HG03575 (cell line): ENCODE measurements at regions not wholly inside any gene's neighbourhood (a gene's known extent, or its start where the extent isn't known, plus 50 kb on each side); places are given as distances from the start of the nearest gene placed in this dataset.

Experiments used
- ATAC-seq: cut with Tn5 transposase; IDR thresholded peaks from one replicate; pipeline ENCODE4 v1.9.1; 2021; ENCODE audit not compliant: unreplicated experiment, insufficient number of reproducible peaks, low FRiP score; ENCODE audit errors: extremely low read depth

DNA sequence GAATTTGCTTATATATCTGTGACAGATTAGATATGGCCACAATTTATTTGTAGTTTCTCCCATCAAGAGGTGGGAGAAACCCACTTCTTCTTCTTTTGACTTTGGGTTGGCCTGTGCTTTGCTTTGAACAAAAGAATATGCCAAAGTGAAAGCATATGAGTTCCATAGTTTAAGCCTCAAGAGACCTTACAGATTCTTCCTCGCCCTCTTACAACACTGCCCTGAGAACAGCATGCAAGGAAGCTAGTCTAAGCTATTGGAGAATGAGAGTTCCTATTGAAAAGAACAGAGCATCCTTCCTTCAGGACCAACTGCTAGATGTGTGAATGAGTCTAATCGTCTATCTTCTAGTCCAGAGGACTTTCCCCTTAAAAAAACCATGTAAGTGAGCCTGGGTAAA, 394.8 kb downstream of the TUSC7 start:
- ATAC-seq, result no peak

DNA sequence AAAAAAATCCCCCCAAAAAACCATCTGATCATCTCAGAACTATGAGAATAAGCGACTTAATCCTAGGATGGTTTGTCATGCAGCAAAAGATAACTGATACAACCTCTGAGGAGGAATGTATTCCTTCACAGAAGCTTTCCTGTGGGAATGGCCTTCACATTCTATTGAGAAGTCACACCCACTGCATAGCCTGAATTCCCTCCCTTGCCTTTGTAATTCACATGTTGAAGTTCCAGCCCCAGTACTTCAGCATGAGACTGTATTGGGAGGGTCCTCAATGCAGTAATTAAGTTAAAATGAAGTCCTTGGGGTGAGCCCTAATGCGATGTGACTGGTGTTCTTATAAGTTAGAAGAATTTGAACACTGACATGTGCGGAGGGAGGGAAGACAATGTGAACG, 395.2 kb downstream of the TUSC7 start:
- no peak for ATAC-seq

DNA sequence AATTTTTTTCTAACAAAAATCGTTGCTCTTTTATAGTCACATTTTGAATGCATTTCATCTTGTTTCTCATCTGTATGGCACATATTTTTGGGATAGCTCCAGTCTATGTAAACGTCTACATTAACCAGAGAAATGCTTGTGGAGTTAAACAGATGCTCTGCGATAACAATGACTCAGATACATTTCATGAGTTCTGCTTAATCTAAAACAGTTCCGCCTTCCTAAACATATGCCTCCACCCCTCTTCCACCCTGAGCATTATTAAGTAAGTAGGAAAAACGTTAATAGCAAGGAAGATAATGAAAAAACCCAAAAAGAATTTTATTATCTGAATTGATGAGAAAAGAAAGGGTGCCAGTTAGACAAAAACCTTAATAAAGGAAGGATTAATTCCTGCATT, 396.1 kb downstream of the TUSC7 start:
- no peak for ATAC-seq

DNA sequence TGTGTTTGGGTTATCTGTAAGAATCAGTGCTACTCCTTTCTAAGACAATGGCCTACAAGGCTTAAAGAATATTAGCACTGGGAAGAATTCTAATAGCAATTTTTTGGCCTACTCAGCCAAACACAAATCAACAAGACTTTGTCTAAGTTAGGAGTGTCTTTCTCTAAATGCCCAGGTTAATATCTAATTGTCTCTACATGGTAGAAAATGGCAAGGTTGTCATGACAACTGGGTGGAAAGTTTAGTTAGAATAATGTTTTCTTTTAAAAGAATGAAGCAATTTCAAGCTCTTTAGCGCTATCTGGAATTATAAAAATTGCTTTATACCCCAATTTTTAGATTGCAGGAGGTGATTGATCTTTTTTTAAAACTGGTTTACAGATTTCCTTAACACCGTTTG, 396.8 kb downstream of the TUSC7 start:
- no peak for ATAC-seq

DNA sequence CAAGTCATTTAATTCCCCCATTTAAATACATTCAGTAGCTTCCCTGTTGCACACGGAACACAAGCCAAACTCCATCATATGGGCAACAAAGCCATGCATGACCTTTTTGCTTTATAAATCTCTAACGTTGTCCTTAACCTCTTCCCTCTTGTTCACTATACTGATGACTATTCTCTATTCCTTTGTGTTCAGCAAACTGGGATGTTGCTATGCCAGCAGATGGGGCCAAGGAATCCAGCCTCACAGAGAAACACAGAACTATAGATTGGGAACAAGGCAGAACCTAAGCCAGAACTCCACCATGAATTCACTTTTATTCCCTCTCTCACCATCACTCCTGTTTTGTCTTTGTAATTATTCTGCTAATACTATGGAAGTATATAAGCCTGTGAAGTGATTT, 398.4 kb downstream of the TUSC7 start:
- ATAC-seq, result no peak

DNA sequence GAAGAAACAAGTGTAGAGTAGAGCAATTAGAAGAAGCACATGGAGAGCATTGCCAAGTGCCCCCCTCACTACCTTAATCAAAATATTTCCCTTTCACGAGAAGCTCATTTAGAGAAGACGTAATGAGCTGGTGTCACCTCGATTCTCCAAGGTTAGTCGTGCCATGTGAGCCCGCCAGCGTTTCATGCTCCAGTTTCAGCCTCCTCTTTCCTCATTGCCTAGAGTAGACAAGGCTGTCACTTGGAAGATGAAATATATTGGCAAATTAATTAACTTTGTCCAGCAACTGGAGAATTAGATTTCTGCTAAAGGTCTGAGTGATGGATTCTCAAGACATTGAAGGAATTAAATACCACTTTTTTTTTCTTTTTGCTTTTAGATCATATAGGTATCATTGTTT, 399.6 kb downstream of the TUSC7 start:
- no peak for ATAC-seq

DNA sequence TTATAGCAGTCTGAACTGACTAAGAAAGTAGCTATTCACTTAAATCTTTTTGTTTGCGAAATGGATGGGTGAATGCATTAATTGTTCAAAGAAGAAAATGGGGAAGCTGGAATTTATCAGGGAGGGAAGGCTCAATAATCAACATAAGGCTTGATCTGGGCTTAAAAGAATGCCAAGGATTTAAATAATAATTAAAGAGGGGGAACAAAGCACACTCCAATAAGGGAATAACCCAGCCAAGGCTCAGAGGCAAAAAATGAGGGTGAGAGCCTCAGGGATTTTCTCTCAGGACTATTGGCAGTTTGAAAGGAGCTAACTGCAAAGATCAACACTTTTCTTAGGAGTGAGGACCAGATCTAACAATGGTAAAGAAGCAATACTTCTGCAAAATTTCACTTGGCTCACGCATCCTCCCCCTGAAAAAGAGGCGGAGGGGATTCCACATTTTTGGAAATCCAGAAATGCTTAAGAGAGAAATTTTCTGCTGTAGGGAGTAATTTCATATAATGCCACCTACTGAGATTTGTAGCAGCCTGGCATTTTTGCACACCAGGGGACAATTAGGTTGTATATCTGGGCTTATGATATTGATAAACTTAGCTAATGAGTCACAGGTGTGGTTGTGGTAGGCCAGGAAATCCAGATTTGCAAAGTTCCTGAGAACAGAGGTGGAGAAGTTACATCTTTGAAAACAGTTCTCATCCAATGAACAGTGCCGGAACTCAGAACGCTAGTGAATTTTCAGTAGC, 405.1 kb downstream of the TUSC7 start:
- ATAC-seq, result no peak

DNA sequence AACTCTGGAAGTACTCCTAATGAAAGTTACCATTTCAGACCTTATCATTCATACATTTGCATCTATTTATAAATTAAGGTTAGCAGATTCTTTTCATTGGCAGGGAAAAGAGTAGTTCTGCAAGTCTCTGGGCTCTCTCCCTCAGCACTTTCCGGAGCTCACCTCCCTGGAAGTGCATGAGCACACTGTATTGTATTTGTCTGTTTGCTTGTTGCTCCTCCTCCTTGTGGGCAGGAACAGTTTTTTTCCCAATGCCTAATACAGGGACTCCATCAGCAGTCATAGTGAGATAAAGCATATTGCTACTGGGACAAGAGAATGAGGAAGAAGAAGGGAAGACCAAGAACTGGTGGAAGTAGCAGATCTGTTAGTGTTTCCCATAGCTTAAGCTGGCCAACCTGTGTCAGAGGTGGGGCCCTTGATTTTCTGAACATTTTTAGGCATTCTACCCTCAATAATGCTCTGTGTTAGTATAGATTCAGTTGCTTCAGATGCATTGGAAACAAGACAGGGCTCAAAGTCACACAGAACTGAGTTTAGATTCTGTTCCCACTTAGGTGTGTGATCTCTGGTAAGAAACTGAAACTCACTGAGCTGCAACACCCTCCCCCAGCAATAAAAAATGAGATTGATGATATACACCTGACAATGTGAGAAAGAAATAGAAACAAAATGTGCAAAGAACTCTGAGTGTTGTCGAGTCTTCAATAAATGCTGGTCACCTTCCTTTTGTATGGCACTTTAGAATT, 407.8 kb downstream of the TUSC7 start:
- no peak for ATAC-seq

DNA sequence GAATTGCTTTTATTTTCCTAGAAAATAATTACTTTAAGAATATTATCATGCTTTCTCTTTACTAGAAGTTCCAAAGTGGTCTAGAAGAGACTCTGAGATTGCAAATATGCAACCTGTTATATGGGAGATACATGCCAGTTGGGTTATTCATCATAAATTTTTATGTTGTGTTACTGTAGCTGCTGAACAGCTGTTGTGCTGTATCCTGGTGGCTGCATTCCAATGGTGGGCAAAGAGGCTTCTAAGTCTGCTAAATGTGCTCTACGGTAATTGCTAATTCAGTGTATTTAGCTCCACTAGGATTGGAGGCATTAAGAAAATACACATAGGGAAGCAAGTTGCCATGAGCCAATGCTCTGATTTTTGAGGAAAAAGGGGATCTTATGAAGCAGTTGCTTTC, 409.0 kb downstream of the TUSC7 start:
- no peak for ATAC-seq

DNA sequence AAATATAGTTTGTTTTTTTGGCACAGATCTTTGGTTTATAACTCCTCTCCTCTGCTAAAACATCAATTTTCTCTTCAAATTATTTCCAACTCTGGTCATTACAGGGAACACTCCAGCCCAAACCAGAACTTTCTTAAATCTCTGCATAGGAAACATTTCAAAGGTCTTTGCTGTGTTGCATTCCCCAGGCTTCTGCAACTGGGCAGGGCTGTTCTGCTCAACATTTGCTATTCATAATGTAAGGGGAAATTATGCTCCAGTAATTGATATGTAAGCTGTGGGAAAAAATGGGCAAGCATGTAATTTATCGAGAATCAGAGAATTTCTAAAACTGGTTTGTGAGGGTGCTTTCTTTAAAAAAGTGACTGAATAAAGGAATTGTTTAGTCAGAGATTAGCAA, 410.4 kb downstream of the TUSC7 start:
- ATAC-seq, result no peak

DNA sequence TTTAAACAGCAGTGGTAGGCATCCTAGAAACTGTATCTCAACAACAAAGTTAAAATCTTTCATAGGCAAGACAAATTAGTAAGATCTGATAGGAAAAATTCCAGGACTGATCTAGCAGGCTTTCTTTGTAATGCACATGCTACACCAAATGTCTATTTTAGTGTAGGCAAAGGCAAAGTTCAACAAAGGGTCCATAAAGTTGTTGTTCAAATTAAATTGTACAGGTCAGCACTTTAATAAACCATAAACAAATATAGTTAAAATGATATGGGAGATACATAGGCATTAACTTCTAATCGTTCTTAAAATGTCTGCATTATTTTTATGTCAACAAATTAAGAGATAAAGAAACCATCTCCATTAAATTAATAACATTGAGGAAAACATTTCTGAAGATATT, 413.0 kb downstream of the TUSC7 start:
- no peak for ATAC-seq

DNA sequence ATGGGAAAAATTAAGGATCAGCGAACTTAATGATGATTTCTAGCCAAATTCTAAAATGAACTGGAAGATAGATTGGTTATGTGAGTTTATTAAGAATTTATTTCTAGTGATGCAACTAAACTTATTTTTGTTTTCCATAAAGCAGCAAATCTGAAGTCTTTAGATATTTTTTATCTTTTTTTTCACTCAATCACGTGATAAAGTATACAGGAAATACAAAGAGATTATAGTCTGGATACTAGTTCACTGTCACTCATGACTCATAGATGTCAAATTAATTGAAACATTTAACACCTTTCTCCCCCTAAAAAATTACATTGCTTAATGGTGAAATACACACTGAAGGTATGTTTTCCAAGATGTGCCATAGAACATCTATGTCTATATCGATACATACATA, 416.9 kb downstream of the TUSC7 start:
- no peak for ATAC-seq

DNA sequence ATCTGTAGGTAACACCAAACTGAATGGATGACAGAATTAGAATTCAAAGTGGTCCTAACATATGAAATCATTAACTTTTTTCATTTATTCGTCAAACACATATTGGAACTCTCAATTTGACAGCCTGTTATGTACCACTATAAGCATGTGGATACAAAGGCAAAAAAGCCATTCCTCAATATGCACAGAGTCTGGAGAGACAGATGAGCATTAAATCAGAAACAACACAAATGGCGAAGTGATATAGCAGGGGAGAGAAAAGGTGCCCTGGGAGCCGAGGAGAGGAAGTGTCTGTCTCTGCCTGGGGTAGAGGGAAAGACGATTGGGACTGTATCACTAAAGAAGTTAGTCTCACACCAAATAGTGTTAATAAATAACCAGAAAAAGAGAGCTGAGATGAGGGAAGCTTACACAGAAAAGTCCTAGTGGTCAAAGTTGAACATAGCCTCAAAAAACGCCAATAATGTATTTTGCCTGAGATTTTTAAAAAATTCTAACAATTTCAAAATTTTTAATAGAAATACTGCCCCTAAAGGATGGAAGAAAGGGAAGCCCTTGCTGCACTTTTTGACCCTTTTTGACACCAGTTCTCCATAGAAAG, 417.5 kb downstream of the TUSC7 start:
- no peak for ATAC-seq

DNA sequence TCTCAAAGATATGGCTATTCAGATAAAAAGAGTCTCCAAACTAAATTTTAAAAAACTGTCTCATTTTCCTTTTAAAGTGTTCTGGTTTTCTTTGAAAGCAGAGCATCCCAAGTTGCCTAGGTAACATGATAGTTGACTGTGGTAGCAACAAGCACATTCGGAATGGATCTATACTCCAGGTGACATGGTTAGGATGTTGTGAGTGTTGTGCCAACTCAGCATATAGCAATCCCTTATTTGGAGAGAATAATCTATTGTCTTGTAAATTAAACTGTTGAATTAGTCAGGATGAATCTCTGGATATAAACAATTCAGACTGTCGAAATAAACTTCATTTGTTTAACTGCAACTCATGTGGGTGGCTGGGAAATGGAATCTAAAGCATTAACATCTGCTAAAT, 418.6 kb downstream of the TUSC7 start:
- no peak for ATAC-seq

DNA sequence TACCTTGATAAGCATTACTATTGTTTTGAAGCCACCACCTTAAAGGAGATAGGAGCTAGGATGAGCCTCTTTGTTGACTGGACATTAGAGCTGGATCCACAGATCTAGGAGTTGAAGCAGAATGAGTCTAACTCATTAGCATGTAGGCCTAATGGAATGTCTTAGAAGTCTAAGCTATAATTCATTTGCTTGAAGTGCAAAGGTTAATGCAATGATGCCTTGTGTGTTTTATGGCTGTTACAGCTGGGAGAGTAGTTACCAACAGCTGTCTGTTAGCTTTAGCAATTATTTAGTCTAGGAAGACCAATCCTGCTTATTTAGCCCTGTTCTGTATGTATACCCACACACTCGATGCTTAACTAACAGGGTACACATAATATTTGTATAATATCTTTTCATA, 419.3 kb downstream of the TUSC7 start:
- ATAC-seq, result no peak

DNA sequence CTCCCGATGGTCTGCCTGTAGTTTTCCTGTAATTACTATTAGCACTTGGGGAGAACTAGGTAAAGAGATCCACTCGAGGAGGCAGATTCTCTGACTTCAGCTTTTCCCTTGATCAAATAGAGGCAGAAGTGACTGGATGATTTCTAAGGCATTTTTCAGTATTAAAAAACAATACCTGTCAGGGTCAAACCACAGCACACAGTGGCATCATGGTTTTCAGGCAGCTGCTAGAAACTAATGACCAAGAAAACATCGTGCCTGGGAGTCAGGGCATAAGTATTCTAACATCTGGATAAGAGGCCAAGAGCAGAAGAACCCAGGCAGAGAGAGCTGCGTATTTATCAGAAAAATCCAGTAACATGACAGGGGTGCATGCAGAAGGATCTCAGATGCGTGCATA, 419.9 kb downstream of the TUSC7 start:
- no peak for ATAC-seq

DNA sequence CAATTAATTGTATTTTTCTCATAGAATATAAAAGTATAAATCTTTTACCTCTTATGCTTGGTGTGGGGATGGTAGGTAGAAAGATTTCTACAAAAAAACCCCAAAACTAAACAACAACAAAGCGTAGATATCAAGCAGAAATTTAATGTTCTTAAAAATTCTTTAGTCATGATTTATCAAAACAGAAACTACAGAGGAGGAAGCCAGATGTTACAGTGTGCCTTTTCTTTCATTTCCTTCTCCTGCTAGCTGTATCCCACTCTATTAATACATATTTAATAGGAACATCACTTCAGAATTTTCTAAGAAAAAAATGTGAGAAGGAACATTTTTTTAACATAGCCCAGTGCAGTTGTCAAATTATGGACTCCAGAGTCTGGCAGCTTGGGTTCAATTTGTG, 420.6 kb downstream of the TUSC7 start:
- ATAC-seq, result no peak

DNA sequence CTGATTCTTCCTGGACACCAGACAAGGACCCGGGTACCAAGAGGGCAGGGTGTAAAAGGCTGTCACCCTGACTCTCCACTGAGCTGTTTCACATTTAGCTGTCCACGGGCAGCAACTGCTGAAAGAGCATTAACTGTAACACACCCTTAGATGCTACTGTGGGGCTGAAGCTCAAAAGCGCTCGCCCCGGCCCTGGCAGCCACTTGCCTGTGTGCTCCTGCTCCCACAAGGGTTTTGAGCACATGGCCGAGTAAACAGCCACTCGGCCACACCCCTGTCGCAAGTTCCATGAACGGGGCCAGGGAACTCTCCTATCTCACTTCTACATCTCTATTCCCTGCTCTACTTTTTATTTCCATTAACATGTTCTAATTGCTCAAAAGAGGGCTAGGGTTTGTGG, 421.7 kb downstream of the TUSC7 start:
- no peak for ATAC-seq

DNA sequence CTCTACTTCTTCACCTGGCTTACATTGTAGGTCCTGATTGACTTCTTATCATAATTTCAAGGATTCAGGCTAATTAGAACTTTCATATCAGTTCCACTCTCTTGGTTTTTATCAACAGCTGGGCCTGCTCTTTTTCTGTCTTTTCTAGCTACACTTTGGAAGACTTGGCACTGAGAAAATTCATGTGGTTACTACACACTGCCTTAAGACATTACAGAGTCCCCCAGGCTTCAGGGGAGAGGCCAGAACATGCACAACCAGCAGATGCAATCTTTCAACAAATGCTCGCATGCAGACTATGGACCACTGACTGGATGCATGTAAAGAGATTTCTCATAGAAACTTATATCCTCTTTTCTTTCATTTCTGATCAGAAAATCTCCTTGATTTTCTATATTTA, 423.5 kb downstream of the TUSC7 start:
- ATAC-seq, result no peak

DNA sequence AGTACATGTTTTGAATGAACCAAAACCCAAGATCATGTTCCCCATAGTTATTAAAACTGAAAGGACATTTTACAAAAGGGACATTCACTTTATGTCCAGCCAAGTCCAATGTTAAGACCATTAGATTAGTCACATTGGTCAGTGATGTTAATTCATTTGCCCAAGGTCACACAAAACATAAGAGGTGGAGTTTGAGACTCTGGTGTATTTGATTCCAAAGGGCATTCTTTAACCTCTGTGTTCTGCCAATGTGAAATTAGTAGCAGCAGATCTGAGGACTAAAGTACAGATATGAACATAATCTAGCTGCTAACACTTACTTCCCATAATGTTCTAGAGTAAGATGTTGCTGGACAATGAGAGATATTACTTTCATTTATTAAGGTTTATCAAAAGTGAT, 425.6 kb downstream of the TUSC7 start:
- ATAC-seq, result no peak
